ENCODE measurements at regions not wholly inside any gene's neighbourhood (a gene's known extent, or its start where the extent isn't known, plus 50 kb on each side); places are given as distances from the start of the nearest gene placed in this dataset.

- no peak for TF ChIP-seq CTCF (IDR thresholded peaks at IDR 0.05; ENCODE audit: low read depth, low read length, missing control alignments)
Observed at GRCh38 chr4:114311787-114312186, 286.8 kb upstream of the UGT8 start.

GRCh38 chr4:114312338-114312737, 286.3 kb upstream of the UGT8 start:
- H3K4me3 ChIP-seq (ENCODE audit: low read depth, low read length), result no peak overlapping the region
- TF ChIP-seq CTCF (IDR thresholded peaks at IDR 0.05; ENCODE audit: low read depth, low read length, missing control alignments), result no peak
- no peak for DNase-seq (ENCODE audit: low read depth)

More at GRCh38 chr4:114311787-114312186, 286.8 kb upstream of the UGT8 start:
- no peak overlapping the region for H3K4me3 ChIP-seq (ENCODE audit: low read depth, low read length)
- no peak for DNase-seq (ENCODE audit: low read depth)

GRCh38 chr4:114316789-114317188, 281.8 kb upstream of the UGT8 start:
- no peak for DNase-seq (ENCODE audit: low read depth)
- H3K4me3 ChIP-seq (ENCODE audit: low read depth, low read length), result no peak overlapping the region
- no peak for TF ChIP-seq CTCF (IDR thresholded peaks at IDR 0.05; ENCODE audit: low read depth, low read length, missing control alignments)

- DNase-seq (ENCODE audit: low read depth), result no peak
- no peak for TF ChIP-seq CTCF (IDR thresholded peaks at IDR 0.05; ENCODE audit: low read depth, low read length, missing control alignments)
Observed at GRCh38 chr4:114317564-114317963, 281.0 kb upstream of the UGT8 start.

GRCh38 chr4:114318309-114318708, 280.3 kb upstream of the UGT8 start:
- H3K4me3 ChIP-seq (ENCODE audit: low read depth, low read length), result no peak overlapping the region
- TF ChIP-seq CTCF (IDR thresholded peaks at IDR 0.05; ENCODE audit: low read depth, low read length, missing control alignments), result no peak
- DNase-seq (ENCODE audit: low read depth), result no peak

More at GRCh38 chr4:114317564-114317963, 281.0 kb upstream of the UGT8 start:
- H3K4me3 ChIP-seq (ENCODE audit: low read depth, low read length), result no peak overlapping the region

- no peak overlapping the region for H3K4me3 ChIP-seq (ENCODE audit: low read depth, low read length)
- TF ChIP-seq CTCF (IDR thresholded peaks at IDR 0.05; ENCODE audit: low read depth, low read length, missing control alignments), result no peak
- DNase-seq (ENCODE audit: low read depth), result no peak
Observed at GRCh38 chr4:114320126-114320525, 278.5 kb upstream of the UGT8 start.

- H3K4me3 ChIP-seq (ENCODE audit: low read depth, low read length), result no peak overlapping the region
- DNase-seq (ENCODE audit: low read depth), result no peak
- TF ChIP-seq CTCF (IDR thresholded peaks at IDR 0.05; ENCODE audit: low read depth, low read length, missing control alignments), result no peak
Observed at GRCh38 chr4:114321366-114321765, 277.2 kb upstream of the UGT8 start.
